ENCODE measurements at regions not wholly inside any gene's neighbourhood (a gene's known extent, or its start where the extent isn't known, plus 50 kb on each side); places are given as distances from the start of the nearest gene placed in this dataset.
"Not testable (repeated sequence)": the region's sequence is repeated elsewhere in the genome, so short reads cannot be mapped to it uniquely, and the experiment has no call there.

GRCh38 chr16:86880316-86881117, 302.2 kb downstream of the FOXL1 start:
- DNase-seq (ENCODE audit: extremely low read depth in 1 of 2, low read depth in 1 of 2): no peak

GRCh38 chr16:86881118-86881510, 302.8 kb downstream of the FOXL1 start:
- no peak for DNase-seq (ENCODE audit: extremely low read depth in 1 of 2, low read depth in 1 of 2)

DNA sequence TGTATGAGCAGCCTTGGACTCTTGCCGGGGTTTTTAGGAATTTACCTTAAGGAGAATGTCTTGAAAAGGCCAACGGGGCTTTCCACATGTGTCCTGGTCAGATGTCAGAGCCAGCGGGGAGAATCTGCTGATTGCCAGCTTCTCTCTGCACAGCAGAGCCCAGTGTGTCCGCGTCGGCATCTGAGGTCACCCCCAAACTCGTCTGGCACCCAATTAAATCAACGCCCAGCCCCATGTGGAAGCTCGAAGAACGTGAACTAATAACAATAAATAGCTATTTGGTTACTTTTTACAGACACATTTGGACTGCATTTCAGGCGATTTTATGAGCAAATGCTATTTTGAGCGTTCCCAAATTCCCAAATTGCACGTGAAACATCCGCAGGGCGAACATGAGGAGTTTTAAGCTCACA, 303.5 kb downstream of the FOXL1 start:
- no peak for DNase-seq (ENCODE audit: extremely low read depth in 1 of 2, low read depth in 1 of 2)

DNA sequence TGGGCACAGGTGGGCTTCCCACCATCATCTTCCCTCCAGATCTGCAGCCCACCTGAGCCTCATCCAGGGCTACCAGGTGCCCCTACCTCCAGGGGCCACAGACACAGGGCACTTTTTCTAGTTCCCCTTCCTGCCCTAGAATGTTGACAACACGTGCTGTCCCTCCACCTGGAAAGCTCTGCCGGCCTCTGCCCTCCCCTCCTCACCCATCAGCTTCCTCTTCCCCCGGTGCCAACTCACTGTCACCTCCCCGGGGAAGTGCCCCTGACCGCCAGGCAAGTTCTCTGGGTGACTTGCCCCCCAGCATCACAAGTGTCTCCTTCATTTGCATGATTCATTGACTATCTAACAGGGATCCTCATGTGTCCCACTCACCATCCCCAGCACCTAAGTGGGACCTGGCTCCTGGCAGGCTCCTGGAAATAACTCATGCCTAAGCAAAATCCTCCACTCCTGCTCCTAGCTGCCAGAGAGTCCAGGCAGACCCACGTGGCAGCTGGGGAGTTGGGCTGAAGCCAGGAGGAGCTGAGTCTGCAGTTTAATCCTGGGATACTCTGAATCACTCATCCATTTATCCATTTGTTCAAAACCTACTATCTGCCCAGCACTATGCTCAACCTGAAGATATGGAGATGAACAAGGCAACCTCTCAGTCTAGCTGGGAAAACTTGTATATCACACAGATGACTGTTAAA, 304.4 kb downstream of the FOXL1 start:
- no peak for DNase-seq (ENCODE audit: extremely low read depth in 1 of 2, low read depth in 1 of 2)

DNA sequence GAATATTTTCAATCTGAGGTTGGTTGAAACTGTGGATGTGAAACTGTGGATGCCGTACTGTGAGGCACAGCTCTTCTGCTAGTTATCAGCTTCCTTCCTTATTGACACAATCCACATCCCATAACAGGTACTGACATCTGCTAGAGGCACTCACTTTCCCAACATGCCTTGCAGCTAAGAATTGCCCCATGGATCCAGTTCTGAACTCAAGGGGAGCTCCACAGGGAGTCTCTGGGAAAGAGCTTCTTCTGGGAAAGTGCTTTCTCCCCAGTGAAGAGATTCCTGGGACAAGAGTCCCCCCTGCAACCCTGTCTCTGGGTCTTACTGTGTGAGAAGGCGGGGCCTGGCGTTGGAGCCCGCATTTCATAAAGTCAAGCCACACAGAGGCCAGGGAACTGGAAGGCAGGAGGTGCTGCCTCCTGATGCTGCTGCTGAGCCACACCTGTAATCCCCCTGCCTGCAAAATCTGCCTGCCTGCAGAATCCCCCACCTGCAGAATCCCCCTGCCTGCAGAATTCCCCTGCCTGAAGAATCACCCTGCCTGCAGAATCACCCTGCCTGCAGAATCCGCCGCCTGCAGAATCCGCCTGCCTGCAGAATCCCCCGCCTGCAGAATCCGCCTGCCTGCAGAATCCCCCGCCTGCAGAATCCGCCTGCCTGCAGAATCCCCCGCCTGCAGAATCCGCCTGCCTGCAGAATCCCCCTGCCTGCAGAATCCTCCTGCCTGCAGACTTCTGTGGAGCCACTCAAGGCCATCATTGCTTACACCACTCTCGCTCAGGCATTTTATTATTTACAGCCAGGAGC, 305.4 kb downstream of the FOXL1 start:
- no peak for DNase-seq (ENCODE audit: extremely low read depth in 1 of 2, low read depth in 1 of 2)

- no peak for DNase-seq (ENCODE audit: extremely low read depth in 1 of 2, low read depth in 1 of 2)
These were observed 306.0 kb downstream of the FOXL1 start for GRCh38 chr16:86884390-86884650.

DNA sequence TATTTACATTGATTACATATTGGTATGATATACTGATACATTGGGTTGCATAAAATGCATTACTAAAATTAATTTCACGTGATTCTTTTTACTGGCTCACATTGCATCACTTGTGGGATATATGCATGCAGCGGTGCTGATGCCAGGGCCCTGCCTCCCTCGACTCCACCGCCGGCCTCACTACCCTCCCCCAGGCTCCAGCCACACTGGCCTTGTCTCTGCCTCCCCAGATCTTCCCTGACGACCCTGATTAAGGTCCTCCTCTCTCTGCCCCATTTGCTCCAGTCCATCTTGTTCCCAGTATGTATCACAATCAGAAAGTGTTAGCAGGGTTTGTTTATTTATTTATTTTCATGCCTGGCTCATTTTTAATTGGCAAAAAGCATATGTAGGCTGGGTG, 306.8 kb downstream of the FOXL1 start:
- no peak for DNase-seq (ENCODE audit: extremely low read depth in 1 of 2, low read depth in 1 of 2)

- no peak for DNase-seq (ENCODE audit: extremely low read depth in 1 of 2, low read depth in 1 of 2)
These were observed 308.3 kb downstream of the FOXL1 start for GRCh38 chr16:86886651-86887050.

DNA sequence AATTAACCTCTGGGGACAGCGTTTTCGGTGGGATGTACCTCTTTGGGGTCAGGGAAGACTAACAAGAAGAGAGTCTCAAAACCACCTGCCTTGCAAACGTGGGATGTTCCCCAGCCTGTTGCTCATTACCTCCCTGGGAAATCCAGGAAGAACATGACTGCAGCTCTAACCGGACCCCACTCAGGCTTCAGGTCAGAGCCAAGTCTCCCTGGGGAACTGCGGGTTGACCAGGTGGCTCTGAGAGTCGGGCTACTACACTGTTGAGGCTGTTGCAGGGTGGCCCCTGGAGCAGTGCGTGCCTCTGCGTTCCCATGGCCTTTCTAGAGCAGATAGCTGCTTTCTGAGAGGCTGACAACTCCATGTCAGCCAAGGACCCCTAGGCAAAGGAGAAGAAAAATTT, 309.1 kb downstream of the FOXL1 start:
- no peak for DNase-seq (ENCODE audit: extremely low read depth in 1 of 2, low read depth in 1 of 2)

DNA sequence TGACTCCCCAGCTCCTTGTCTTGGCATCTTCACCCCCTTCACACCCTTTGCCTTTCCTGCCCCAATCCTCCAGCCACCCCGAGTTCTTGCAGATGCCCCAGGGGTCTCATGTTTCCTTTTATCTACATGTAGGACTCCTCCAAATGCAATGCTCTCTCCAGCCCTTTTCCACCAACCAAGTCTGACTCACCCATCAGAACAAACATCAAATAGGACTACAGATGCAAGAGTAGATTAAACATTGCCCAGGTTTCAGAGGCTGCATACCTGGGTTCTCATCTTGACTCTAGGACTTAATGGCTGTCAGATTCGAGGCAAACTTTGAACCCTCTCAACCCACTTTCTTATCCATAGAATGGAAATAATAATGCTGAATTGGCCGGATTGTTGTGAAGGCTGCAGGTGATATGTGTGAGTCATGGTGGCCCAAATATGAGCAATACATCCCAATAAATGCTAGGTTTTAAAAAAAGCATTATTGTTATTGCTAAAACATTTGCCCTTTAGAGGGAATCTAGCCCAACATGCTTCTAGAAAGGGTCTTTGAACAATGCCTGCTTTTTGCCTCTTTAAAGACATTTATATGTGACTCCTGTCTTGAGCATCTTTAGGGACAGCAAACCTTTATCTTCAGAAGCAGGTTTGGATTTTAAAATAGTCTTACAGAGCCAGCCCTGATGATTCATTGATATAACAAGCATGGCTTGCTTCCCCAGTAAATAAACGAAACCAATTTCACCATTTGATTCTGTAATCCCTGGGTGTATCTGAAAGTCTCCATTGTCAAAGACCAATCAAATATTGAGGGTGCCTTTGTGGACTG, 310.1 kb downstream of the FOXL1 start:
- no peak for DNase-seq (ENCODE audit: extremely low read depth in 1 of 2, low read depth in 1 of 2)

- DNase-seq (ENCODE audit: extremely low read depth in 1 of 2, low read depth in 1 of 2): not testable (repeated sequence)
These were observed 310.7 kb downstream of the FOXL1 start for GRCh38 chr16:86889054-86889366.

DNA sequence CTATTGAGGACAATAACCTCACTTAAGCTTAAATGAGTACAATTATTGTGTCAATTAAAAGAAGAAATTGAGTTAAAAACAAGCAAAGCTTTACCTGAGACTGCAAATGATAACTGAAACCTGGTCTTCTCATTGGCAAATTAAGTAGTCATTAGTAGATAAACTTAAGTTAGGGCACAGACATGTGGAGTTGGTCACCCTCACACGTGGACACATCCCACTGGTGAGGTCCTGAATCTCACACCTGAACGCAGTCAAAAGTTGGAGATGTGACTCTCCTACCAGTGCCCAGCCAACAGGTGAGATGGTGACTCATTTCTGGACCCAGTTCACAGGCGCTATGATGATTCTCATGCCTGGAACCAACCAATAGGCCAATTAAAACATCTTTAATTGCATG, 311.6 kb downstream of the FOXL1 start:
- no peak for DNase-seq (ENCODE audit: extremely low read depth in 1 of 2, low read depth in 1 of 2)

- DNase-seq (ENCODE audit: extremely low read depth in 1 of 2, low read depth in 1 of 2): no peak
These were observed 312.8 kb downstream of the FOXL1 start for GRCh38 chr16:86891121-86891520.

DNA sequence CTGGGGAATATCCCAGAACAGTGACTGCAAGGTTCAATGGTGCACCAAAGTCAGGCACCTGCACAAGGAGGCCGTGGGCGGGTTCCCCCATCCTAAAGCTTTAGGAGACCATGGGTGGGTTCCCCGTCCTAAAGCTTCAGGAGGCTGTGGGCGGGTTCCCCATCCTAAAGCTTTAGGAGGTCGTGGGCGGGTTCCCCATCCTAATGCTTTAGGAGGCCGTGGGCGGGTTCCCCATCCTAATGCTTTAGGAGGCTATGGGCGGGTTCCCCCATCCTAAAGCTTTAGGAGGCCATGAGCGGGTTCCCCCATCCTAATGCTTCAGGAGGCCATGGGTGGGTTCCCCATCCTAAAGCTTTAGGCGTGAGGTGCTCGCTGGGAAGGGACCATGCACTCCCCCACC, 313.3 kb downstream of the FOXL1 start:
- DNase-seq (ENCODE audit: extremely low read depth in 1 of 2, low read depth in 1 of 2): no peak

DNA sequence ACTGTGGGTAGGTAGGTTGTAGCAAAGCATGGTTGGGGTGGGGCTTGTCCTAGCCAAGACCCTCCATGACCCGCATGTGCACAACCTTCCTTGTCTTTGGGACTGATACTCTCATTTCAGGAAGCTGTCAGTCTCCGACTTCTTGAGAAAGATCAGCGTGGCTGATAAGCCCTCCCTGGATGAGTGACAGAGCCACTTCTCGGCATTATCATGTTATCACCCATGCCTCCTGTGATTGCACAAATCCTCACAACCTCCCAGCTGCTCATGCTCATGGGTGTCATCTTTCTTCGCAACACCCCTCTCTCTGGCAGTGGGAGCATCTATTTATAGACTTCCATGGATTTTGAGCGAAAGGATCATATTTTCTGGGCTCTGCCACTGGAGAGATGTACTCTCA, 314.2 kb downstream of the FOXL1 start:
- DNase-seq (ENCODE audit: extremely low read depth in 1 of 2, low read depth in 1 of 2): no peak

GRCh38 chr16:86893506-86893905, 315.2 kb downstream of the FOXL1 start:
- no peak for DNase-seq (ENCODE audit: extremely low read depth in 1 of 2, low read depth in 1 of 2)

GRCh38 chr16:86894029-86894567, 315.7 kb downstream of the FOXL1 start:
- DNase-seq (ENCODE audit: extremely low read depth in 1 of 2, low read depth in 1 of 2): no peak

DNA sequence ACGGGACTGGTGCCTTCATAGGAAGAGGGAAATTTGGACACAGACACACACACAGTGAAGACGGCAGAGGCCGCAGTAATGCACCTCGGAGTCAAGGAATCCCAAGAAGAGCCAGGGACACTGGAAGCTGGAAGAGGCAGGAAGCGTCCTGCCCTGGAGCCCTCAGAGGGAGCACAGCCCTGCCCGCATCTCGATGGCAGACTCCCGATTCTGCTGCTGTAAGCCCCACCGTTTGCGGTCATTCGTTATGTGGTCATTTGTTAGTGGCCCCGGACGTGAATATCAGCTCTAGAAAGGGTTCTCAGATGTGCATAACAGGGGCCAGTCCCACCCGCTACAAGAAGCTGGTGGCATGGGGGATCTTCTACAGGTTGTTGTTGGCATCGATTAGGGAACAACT, 316.6 kb downstream of the FOXL1 start:
- DNase-seq (ENCODE audit: extremely low read depth in 1 of 2, low read depth in 1 of 2): no peak

DNA sequence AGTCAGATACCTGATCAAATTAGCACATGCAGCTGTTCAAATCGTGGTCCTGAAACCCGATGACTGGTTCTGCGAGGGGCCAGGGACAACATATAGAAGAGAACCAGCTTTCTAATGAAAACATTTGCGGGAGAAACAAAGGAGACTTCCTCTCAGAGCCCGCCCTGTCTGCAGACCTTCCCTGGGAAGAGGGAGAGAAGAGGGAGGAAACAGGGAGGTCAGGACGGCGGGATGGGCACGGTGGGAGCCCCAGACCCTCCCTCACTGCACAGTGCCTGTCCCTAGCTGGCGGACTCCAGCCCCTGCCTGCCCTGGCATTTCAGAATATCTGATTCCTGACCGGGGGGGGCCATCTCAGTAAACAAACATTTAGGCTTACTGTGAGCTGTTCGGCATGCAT, 317.3 kb downstream of the FOXL1 start:
- DNase-seq (ENCODE audit: extremely low read depth in 1 of 2, low read depth in 1 of 2): no peak

GRCh38 chr16:86896976-86897375, 318.6 kb downstream of the FOXL1 start:
- no peak for DNase-seq (ENCODE audit: extremely low read depth in 1 of 2, low read depth in 1 of 2)

DNA sequence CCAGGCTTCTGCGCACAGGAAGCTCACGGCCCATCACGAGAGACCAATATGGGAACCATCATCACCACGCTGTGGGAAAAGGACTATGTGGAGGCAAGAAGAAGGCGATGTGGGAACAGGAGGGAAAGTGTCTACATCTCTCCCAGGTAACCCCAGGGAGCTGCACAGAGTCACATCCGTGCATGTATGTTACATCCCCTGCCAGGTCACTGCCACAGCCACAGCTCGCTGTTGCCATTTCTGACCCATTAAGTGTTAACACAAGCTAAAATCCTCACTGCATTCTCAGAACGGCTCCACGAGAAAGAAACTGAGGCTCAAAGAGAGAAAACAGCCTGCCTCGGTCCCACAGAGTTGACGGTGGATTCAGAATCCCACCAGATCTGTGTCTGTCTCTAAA, 319.1 kb downstream of the FOXL1 start:
- DNase-seq (ENCODE audit: extremely low read depth in 1 of 2, low read depth in 1 of 2): no peak

Measured in activated CD8-positive, alpha-beta memory T cell treated with anti-CD3 and anti-CD28 coated beads for 1 hour (primary cell).